Thyroid gland (tissue), 4 donors: ENCODE measurements at regions not wholly inside any gene's neighbourhood (a gene's known extent, or its start where the extent isn't known, plus 50 kb on each side); places are given as distances from the start of the nearest gene placed in this dataset.

ENCODE experiments used
- DNase-seq, 2 donors: peaks; one replicate each; pipeline ENCODE4 v3.0.0-alpha.2; 2019
- H3K27ac ChIP-seq, 3 donors: fragments of 200-600 bp; sonication (generic); 1 replicate in 2 of 3; 2 replicates in 1 of 3; pipeline ENCODE4 v1.5.1; 2016 to 2019; ENCODE audit warnings: mild to moderate bottlenecking in 1 of 3, moderate library complexity in 1 of 3
- H3K27me3 ChIP-seq: fragments of 200-600 bp; sonication (generic); one replicate; pipeline ENCODE4 v1.5.1; 2019
- H3K36me3 ChIP-seq, 2 donors: fragments of 200-600 bp; sonication (generic); one replicate each; pipeline ENCODE4 v1.5.1; 2016 to 2019
- H3K4me1 ChIP-seq, 2 donors: fragments of 200-600 bp; sonication (generic); one replicate each; pipeline ENCODE4 v1.5.1; 2017 to 2019
- H3K4me3 ChIP-seq, 3 donors: fragments of 200-600 bp; sonication (generic); replicated peaks in 1 of 3; 1 replicate in 2 of 3; 2 replicates in 1 of 3; pipeline ENCODE4 v1.5.1; 2016; ENCODE audit warnings: mild to moderate bottlenecking in 1 of 3
- H3K9me3 ChIP-seq: fragments of 200-600 bp; sonication (generic); one replicate; pipeline ENCODE4 v1.5.1; 2017
- CTCF ChIP-seq, 6 experiments: fragments of 200-600 bp in 3 of 6; fragments of 450-650 bp in 3 of 6; sonication (generic) in 3 of 6; IDR thresholded peaks; one replicate each; pipeline ENCODE4 v1.5.1; 2016 to 2019; ENCODE audit warnings: antibody characterized with exemption in 6 of 6, mild to moderate bottlenecking in 2 of 6, inconsistent platforms in 1 of 6, moderate library complexity in 1 of 6
- POLR2A ChIP-seq, 2 donors: fragments of 450-650 bp; IDR thresholded peaks; one replicate each; pipeline ENCODE4 v1.6.1; 2017; ENCODE audit warnings: antibody characterized with exemption in 2 of 2, mild to moderate bottlenecking in 2 of 2, moderate library complexity in 1 of 2
- WGBS, 2 donors: methylation state at CpG; one replicate each; pipeline ENCODE4 v1.1.5; 2017; 5-methylcytosine and 5-hydroxymethylcytosine counted together
- intact Hi-C: fragments of 100-400 bp; cut with DNase I; formaldehyde crosslinking; loops from one replicate; pipeline ENCODE4 v1.15.1; 2023

- DNase-seq = no peak
- Histone ChIP-seq H3K9me3 (no peaks in the 10 kb centered on the region), H3K27me3 (no peaks in the 10 kb centered on the region), H3K4me3 (no peak overlapping the region), H3K36me3 (no peaks in the 10 kb centered on the region), H3K4me1 (peaks cover 0 to 6% of the 10 kb centered on the region in 2 donors), H3K27ac (no peak overlapping the region)
- intact Hi-C loops = no loop called here
- WGBS, 2 donors = 79 to 83% methylated on average over 10 of the region's 10 CpGs
- TF ChIP-seq POLR2A (IDR thresholded peaks at IDR 0.05) (no peak), CTCF (IDR thresholded peaks at IDR 0.05) (no peak)
Observed at GRCh38 chr11:34001557-34002064, 49.9 kb upstream of the CAPRIN1 start.

GRCh38 chr11:33999393-33999792 lies 52.1 kb upstream of the CAPRIN1 start:
- Histone ChIP-seq H3K9me3 (no peaks in the 10 kb centered on the region), H3K4me1 (peaks cover 0 to 6% of the 10 kb centered on the region in 2 donors), H3K4me3 (no peak overlapping the region), H3K27me3 (no peaks in the 10 kb centered on the region), H3K36me3 (no peaks in the 10 kb centered on the region), H3K27ac (no peak overlapping the region)
- DNase-seq = no peak
- intact Hi-C loops = loop anchor here (10.0 kb wide), 1 partner anchor 105 kb away; the partner anchor contains the start of gene NAT10
- WGBS, 2 donors = 58 to 61% methylated on average over 2 of the region's 2 CpGs
- TF ChIP-seq CTCF (IDR thresholded peaks at IDR 0.05) = no peak
- TF ChIP-seq POLR2A (IDR thresholded peaks at IDR 0.05) = no peak

GRCh38 chr11:33997584-33998251 lies 53.8 kb upstream of the CAPRIN1 start:
- intact Hi-C loops = loop anchor here (2.0 to 10.0 kb wide), 2 partner anchors 107 to 361 kb away; partner anchors contain the start of genes ABTB2 and NAT10
- DNase-seq = no peak
- H3K4me3 ChIP-seq = no peak overlapping the region
- peaks cover 0 to 6% of the 10 kb centered on the region in 2 donors for H3K4me1 ChIP-seq
- 48 to 56% methylated on average over 7 of the region's 7 CpGs for WGBS, 2 donors
- TF ChIP-seq CTCF (IDR thresholded peaks at IDR 0.05) (no peak), POLR2A (IDR thresholded peaks at IDR 0.05) (no peak)
- no peaks in the 10 kb centered on the region for H3K36me3 ChIP-seq
- no peak overlapping the region for H3K27ac ChIP-seq
- H3K9me3 ChIP-seq = no peaks in the 10 kb centered on the region
- no peaks in the 10 kb centered on the region for H3K27me3 ChIP-seq

- Histone ChIP-seq H3K27ac (no peak overlapping the region), H3K36me3 (no peaks in the 10 kb centered on the region), H3K4me3 (no peak overlapping the region), H3K9me3 (no peaks in the 10 kb centered on the region), H3K27me3 (no peaks in the 10 kb centered on the region), H3K4me1 (peaks cover 0 to 6% of the 10 kb centered on the region in 2 donors)
- peak; percentile 66 to 71 for DNase-seq
- 24 to 28% methylated on average over 25 of the region's 25 CpGs for WGBS, 2 donors
- TF ChIP-seq CTCF (IDR thresholded peaks at IDR 0.05) (peak; percentile 67 to 81 (median 72)), POLR2A (IDR thresholded peaks at IDR 0.05) (no peak)
- intact Hi-C loops = loop anchor here (2.0 to 10.0 kb wide), 2 partner anchors 108 to 362 kb away; partner anchors contain the start of genes ABTB2 and NAT10
Observed at GRCh38 chr11:33996498-33997454, 54.8 kb upstream of the CAPRIN1 start.
